ENCODE measurements at regions not wholly inside any gene's neighbourhood (a gene's known extent, or its start where the extent isn't known, plus 50 kb on each side); places are given as distances from the start of the nearest gene placed in this dataset.

DNA sequence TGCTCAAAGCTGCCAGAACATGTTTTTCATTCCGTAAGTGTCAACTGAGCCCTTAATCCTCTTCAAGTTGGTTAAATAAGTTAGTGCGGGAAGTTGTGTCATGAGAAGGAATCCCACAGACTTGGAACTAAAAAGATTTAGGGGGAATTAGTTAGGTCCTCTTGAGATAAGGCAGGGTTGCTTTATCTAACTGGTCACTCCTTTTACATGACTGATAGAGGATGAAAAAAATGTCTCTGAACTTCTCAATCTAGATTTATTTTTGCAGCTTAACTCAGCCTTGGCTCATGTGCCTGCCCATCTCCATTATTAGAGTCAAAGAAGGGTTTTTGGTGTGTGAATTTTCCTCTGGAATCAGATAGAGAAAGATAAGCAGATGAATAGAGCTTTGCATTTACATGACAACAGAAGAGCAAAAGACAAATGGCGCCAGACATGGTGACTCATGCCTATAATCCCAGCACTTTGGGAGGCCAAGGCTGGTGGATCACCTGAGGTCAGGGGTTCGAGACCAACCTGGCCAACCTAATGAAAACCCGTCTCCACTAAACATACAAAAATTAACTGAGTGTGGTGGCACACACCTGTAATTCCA is 882.9 kb downstream of the RPA4 start:
- DNase-seq (ENCODE audit: low read depth) = peak; percentile 17

DNA sequence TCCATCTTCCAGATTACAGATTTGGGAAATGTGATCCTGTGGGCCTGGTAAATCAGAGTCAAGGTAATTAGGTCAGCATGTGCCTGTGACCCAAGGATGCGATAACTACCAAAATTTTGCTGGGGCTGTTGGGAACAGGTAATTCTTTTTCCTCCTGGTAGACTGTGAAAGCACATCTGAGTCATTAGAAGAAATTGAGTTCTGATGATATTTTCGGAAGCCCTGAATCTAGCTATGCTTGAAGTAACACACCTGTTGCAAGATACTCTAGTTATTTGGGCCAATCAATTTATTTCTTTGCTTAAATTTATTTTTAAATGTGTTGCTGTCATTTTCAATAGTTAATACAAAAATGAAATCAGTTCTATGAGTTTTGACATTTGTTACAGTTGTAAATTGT is 903.6 kb downstream of the RPA4 start:
- no peak for DNase-seq (ENCODE audit: low read depth)

DNA sequence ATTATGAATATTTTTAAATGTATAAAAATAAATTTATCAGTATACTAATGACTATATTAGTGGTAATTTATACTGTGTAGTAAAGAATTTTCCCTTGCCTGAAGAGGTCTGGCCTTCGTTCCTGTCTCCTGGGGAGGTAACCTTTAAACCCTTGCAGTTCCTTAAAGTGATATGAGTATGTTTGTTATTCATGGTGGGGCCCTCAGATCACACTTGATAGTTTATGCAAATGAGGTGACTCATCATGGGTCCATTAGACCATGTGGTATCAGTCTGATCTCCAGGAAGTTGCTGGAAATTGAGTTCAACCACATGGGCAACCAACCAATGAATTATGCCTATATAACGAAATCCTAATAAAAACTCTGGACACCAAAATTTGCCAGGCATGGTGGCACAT is 904.1 kb downstream of the RPA4 start:
- peak; percentile 44 for DNase-seq (ENCODE audit: low read depth)

DNA sequence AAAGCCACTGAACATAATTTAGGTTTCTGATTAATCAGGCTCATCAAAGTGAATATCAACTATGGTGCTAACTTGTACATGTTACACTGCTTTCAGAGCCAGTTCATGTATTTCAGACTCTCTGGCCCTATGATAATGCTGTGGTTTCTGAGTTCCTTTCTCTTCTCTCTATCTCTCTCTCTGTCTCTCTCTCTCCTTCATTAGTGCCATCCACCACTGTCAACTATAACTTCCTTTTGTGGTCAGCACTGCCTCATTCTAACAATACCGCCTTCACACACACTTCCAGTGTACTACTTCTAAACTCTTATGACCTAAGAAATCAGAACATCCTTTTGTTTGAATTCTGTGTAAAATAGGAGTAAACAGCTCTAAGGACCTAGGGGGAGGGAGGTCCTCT is 907.1 kb downstream of the RPA4 start:
- DNase-seq (ENCODE audit: low read depth) = peak; percentile 42

DNA sequence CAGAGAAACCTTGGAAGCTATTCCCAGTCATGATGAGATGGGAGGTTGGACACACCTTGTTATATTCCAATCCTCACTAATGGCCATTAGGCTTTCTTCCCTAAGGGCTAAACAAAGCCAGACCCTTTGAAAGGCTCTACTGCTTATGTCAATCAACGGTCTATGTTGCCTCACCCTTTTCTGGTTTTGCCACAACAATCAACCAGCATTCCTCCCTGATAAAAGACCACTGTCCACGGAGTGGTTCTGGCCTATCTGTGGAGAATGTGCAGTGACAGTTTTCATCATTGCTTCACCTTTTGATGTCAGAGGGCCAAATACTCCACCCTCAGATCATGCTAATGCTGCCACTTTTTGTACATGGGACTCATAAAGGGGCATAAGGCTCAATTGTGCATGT is 913.4 kb downstream of the RPA4 start:
- DNase-seq (ENCODE audit: low read depth) = no peak

DNA sequence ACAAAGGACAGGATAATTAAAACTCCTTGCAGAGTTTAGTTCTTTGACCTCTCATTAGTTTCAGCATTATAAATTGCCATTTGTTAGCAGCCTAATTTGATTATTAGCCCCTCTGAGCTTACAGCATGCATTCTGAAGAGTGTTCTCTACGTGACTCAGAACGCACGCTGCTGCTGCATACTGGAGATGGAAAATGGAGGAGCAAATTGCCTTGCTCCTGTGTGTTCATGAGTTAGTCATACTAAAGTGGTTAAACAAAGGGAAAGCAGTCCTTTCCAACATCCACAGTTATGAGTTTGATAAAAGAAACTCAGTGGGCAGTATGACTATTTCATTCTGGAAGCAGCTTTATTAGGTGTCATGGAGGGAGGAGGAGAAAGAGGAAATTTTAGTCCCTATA is 922.5 kb downstream of the RPA4 start:
- DNase-seq (ENCODE audit: low read depth) = peak; percentile 62

DNA sequence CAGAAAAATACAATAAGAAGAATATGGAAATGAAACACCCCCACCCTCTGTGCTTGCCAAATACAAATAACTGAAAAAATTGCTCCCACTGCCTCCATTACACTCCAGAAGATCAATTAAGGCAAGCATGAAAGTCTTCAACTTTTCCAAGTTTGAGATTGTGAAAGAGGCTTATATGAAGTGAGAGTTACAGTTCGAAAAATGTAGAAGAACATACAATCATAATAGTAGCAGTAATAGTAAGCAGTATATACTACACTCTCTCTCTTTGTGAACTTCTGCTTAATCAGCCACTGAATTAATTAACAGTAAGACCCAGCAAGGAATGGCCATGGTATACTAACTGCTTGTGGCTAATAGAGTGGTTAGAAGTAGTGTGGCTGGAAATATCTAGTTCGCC is 923.2 kb downstream of the RPA4 start:
- DNase-seq (ENCODE audit: low read depth) = no peak

DNA sequence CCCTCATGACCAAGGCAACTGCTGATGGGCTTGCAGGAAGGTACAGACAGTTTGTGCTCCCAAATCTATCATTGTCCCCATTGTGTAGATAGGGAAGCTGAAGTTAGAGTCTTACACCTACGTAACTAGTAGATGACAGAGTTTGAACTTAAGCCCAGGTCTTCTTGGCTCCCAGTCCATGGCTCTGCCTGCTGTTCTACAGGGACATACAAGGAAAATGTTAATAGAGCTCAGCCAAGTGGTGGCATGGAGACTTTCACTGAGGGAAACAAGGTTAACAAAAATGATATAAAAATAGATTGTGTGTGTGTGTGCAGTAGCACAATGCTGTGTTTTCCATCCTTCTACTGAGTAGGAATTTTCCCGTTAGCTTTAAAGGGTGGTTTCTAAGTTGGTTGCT is 936.5 kb downstream of the RPA4 start:
- DNase-seq (ENCODE audit: low read depth) = no peak

DNA sequence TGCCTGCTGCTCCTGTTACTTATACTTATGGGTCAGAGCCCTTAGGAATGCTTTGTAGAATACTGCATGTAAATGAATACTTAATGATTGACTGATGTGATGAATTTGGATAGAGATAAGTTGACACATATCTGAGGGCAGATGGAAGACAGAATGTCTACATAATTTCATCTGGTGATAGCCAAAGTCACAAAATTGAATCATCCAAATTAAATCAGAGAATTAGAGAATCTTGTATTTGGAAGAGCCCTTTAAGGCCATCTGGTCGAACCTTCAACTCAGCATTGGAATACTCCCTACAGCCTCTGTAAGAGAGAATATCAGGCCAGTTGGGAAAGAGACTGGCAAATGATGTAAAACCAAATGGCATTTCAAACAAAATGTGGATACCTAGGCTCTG is 944.8 kb downstream of the RPA4 start:
- no peak for DNase-seq (ENCODE audit: low read depth)

DNA sequence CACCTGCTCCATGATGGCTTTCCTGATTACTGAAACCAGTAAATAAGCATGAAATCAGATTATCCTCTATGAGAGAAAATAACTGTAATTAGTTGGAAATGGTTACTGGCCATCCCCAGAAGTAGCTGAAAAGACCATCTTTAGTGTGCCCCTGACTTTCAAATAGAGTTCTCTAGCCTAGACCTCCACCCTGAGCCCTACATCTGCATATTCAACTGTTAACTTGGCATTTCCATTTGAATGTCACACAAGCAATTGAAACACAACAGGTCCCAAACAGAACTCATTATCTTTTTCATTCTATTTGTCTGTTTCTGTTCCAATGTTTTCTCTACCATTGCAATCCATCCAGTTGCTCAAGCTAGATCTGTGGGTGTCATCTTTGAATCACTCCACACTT is 952.3 kb downstream of the RPA4 start:
- DNase-seq (ENCODE audit: low read depth) = no peak

DNA sequence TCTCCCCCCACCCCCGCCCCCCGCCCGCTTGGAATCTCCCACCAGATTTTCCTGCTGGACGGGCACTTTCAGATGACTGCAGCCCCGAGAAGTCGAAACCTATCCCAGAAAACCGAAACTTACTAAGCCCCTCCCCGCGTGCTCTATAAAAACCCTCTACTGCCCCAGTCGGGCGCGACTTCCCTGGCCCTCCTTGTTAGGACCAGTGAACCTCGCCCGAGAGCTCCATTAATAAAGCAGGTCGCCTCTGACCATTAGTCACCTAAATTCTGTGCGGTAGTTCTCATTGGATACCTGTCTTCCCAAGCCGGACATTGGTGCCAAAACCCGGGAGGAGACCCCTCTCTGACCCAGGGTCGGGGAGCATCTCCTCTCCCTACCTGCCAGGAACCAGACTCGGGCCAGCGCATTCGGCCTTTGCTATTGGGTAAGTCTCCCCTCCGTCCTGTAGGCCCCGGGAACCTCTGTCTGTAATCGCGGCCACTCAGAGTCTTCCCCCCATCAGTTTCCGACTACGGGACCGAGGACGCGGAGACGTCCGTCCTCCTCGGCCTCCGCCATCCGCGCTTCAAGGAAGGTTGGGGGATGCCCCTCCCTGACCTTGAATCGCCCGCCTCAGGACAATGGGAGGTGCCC is 958.0 kb downstream of the RPA4 start:
- no peak for DNase-seq (ENCODE audit: low read depth)

DNA sequence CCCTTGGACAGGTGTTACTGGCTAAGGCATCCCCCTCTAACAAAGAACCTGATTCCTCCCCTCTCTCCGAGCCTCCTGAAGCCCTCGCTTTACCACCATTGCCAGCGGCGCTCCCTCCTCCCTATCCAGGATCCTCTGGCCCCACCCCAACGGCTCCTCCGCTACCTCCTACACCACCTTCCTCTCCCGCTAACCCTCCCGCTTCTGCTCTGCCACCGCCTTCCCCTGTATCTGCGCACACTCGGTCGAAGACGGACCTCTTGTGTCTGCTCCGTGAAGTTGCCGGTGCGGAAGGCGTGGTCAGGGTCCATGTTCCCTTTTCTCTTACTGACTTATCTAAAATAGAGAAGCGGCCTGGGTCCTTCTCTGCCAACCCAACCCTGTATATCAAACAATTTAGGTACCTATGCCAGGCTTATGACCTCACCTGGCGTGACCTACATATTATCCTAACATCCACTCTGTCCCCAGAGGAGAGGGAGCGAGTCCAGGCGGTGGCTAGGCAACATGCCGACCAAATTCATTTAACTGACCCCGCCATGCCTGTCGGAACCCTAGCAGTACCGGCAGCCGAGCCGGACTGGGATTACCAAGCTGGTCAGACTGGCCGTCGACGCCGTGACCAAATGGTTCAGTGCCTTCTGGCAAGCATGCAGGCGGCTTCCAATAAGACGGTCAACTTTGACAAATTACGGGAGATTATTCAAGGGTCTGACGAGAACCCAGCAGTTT is 958.9 kb downstream of the RPA4 start:
- DNase-seq (ENCODE audit: low read depth) = no peak

DNA sequence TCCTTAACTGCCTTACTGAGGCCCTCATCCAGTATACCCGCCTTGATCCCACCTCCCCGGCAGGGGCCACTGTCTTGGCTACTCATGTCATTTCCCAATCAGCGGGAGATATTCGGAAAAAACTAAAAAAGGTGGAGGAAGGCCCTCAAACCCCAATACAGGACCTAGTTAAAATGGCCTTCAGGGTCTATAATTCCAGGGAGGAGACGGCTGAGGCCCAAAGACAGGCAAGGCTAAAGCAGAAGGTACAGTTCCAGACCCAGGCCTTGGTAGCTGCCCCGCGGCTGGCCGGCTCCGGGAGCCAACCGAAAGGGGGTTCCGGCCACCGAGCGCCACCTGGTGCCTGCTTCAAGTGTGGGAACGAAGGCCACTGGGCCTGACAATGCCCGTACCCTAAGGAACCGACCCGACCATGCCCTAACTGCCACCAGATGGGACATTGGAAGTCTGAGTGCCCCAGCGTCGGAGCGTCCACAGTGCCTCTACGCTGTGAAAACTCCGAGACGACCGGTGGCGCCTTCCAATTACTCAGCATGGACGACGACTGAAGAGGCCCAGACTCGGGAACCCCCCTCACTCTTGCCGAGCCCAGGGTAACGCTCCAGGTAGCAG is 959.6 kb downstream of the RPA4 start:
- DNase-seq (ENCODE audit: low read depth) = no peak

DNA sequence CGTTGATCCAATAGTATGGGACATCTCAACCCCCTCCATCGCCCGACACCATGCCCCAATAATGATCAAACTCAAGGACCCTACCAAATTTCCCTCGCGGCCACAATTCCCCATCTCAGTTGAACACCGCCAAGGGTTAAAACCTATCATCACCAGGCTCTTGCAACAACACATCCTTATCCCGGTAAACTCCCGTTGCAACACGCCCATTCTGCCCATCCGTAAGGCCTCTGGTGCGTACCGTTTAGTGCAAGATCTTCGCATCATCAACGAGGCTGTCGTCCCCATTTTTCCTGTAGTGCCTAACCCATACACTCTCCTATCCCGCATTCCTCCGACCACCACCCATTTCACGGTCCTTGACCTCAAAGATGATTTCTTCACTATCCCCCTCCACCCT is 960.5 kb downstream of the RPA4 start:
- no peak for DNase-seq (ENCODE audit: low read depth)

DNA sequence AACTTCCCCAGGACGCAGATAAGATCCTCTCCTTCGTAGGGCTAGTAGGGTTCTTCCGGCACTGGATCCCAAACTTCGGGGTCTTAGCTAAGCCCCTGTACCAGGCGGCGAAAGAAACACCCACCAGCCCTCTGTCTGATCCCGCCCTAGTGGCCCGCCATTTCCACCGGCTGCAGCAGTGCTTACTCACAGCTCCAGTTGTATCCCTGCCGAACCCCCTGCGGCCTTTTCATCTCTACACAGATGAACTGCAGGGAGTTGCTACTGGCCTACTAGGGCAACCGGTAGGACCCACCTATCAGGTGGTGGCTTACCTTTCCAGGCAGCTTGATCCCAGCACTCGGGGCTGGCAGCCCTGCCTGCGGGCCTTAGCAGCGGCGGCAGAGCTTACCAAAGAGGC is 961.2 kb downstream of the RPA4 start:
- DNase-seq (ENCODE audit: low read depth) = no peak

DNA sequence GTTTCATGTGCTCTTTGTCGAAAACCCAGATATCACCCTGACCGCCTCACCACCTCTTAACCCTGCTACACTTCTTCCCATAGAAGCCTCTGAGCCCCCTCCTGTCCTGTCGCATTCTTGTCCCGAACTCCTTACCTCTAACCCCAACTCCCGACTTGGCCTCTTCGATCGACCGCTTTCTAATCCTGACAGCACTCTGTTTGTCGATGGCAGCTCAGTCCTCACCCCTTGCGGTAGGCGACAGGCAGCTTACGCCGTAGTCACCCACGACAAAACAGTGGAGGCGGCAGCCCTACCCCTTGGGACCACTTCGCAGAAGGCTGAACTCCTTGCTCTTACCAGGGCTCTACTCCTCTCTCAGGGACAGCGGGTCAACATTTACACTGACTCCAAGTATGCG is 961.7 kb downstream of the RPA4 start:
- DNase-seq (ENCODE audit: low read depth) = no peak

DNA sequence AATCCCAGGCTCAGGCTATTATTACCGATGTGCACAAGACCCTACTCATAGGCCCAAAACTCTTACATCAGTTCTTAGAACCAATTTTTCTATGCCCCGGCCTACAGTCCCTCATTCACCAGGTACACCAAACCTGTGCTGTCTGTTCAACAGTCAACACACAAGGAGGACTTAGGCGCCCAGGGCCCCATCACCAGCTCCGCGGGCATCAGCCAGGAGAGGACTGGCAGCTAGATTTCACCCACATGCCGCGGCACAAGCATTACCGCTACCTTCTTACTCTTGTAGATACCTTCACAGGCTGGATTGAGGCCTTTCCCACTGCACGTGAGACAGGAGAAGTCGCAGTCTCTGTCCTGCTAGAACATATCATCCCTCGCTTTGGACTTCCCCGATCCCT is 962.5 kb downstream of the RPA4 start:
- no peak for DNase-seq (ENCODE audit: low read depth)

DNA sequence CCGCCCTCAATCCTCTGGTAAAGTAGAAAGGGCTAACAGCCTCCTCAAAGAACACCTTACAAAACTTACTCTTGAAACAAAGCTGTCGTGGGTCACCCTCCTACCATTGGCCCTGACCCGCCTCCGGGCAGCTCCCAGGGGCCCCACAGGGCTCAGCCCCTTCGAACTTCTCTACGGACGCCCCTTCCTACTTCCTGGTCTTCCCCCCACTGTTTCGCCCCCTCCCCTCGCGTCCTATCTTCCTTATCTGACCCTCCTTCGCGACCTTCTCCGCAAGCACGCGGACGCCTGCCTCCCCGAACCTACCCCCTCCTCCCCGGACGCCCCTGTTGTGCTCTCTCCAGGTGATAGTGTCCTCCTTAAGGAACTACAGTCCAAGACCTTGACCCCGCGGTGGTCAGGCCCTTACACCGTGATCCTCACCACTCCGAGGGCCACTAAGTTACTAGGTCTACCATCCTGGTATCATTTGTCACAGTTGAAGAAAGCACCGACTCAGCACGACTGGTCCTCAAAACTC is 963.1 kb downstream of the RPA4 start:
- DNase-seq (ENCODE audit: low read depth) = no peak

DNA sequence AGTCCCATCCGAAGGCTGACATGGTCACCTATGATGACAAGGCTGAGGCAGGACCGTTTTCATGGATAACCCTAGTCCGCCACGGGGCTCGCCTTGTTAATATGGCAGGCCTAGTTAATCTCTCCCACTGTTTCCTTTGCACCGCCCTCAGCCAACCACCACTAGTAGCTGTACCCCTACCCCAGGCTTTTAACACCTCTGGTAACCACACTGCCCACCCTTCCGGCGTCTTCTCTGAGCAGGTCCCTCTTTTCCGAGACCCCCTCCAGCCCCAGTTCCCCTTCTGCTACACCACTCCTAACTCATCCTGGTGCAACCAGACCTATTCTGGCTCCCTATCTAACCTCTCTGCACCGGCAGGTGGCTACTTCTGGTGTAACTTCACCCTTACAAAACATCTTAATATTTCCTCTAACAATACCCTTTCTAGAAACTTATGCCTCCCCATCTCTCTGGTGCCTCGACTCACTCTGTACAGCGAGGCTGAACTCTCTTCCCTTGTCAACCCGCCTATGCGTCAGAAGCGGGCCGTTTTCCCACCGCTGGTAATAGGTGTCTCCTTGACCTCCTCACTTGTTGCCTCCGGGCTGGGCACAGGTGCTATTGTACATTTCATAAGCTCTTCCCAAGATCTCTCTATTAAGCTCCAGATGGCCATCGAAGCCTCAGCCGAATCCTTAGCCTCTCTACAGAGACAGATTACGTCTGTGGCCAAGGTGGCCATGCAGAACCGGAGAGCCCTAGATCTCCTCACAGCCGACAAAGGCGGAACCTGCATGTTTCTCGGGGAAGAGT is 964.4 kb downstream of the RPA4 start:
- DNase-seq (ENCODE audit: low read depth) = no peak

DNA sequence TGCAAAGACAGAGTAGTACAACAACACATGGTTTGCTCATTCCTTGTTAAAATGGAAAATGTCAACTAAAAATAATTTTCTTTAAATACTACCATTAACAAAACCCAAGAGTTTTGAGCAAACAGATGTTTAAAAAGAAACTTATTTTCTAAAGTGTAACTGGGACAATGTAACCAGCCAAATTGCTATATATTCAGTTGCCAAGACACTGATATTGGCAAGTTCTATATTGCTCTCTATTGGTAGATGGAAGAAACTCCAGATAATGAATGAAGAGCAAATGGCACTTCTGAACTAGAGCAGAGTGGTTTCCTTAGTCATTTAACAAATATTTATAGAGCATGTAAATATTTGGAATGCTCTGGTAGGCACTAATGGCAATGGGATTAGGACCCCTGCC is 966.2 kb downstream of the RPA4 start:
- DNase-seq (ENCODE audit: low read depth) = peak; percentile 43

DNA sequence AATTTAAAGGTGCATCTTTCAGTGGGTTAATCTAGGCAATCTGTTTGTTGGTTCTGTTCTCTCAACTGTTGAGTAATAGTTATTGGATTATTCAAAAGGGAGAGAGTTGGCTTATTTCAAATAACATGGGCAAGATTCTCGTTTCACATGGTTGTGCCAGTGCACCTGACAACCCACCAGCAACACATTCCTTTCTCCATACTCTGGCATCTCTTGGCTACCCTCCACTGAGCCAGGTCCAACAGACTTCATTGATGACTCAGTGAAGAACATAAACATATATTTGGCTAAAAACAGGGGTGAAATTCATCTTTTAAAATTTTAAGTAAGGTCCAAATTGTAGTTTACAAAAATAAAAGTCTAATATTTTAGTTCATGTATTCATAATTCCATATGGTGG is 967.2 kb downstream of the RPA4 start:
- peak; percentile 49 for DNase-seq (ENCODE audit: low read depth)

DNA sequence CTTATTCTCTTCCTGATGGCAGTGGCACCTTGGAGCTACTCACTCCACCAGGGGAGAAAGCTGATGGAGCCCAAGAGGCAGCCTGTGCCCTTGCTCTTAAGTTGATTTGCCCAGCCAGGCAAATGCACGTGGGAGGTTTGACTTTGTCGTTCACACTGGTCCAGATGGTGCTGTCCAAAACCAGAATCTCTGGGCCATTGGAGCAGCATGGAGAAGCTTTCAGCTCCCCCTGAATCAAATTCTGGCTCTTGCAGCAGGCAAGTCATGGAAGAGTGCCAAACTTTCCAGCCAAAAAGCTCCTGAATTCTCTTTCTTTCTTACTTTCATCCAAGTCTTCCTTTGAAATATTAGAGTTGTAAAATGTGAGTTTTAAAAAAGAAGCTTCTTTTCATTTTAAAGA is 970.4 kb downstream of the RPA4 start:
- DNase-seq (ENCODE audit: low read depth) = no peak
